A549 (cell line): ENCODE measurements at regions not wholly inside any gene's neighbourhood (a gene's known extent, or its start where the extent isn't known, plus 50 kb on each side); places are given as distances from the start of the nearest gene placed in this dataset.

Experiments
- EP300 ChIP-seq, 2 experiments: fragments of >200 bp; sonication (Bioruptor Twin); formaldehyde crosslinking; IDR thresholded peaks; 2 replicates in 1 of 2; 3 replicates in 1 of 2; pipeline ENCODE4 v1.6.1; 2016 to 2017
- ESRRA ChIP-seq: fragments of 150-350 bp; IDR thresholded peaks from 2 replicates; pipeline ENCODE4 v1.6.1; 2014; ENCODE audit warnings: mild to moderate bottlenecking, low read length, borderline replicate concordance
- NR3C1 ChIP-seq: fragments of >200 bp; sonication (Bioruptor Twin); formaldehyde crosslinking; IDR thresholded peaks from 3 replicates; pipeline ENCODE4 v1.6.1; 2017
- PHF8 ChIP-seq: fragments of 200-600 bp; sonication (generic); IDR thresholded peaks from 2 replicates; pipeline ENCODE4 v1.6.1; 2016; ENCODE audit warnings: low read depth, mild to moderate bottlenecking, antibody characterized with exemption, moderate library complexity, borderline replicate concordance
- POLR2A ChIP-seq: IDR thresholded peaks from 2 replicates; pipeline ENCODE4 v1.6.1; 2012; ENCODE audit warnings: mild to moderate bottlenecking, low read length
- REST ChIP-seq: fragments of 200-600 bp; sonication (generic); IDR thresholded peaks from 2 replicates; pipeline ENCODE4 v1.6.1; 2016; ENCODE audit warnings: antibody characterized with exemption, mild to moderate bottlenecking, moderate library complexity
- USF2 ChIP-seq: fragments of 450-650 bp; IDR thresholded peaks from 2 replicates; pipeline ENCODE4 v1.6.1; 2014; ENCODE audit warnings: antibody characterized with exemption
- ZFP36 ChIP-seq: fragments of 450-650 bp; IDR thresholded peaks from 2 replicates; pipeline ENCODE4 v1.6.1; 2014; ENCODE audit warnings: borderline replicate concordance; ENCODE audit not compliant: partially characterized antibody
- TF ChIP-seq, protein P1 (sequence below): fragments of >200 bp; sonication (Bioruptor Twin); formaldehyde crosslinking; IDR thresholded peaks from 3 replicates; pipeline ENCODE4 v1.5.1; 2016

DNA sequence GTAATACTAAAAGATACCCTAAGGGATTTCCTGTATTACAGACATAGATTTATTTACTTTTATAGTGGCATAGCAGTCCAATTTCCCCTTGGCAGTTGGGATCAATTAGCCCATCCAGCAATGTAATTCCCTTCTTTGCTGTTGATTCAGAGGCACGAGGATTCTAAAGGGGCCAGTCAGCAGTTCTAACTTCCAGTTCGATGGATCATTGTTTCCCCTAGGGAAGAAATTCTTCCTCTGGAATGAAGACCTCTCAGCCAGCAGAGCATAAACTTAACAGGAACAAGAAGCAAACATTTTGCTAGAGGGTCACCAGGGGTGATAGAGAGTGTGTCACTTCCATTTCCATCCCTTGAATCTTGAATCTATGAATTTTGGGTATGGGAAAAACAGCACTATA lies 395.7 kb upstream of the NOVA1 start:
- TF ChIP-seq, protein P1, sequence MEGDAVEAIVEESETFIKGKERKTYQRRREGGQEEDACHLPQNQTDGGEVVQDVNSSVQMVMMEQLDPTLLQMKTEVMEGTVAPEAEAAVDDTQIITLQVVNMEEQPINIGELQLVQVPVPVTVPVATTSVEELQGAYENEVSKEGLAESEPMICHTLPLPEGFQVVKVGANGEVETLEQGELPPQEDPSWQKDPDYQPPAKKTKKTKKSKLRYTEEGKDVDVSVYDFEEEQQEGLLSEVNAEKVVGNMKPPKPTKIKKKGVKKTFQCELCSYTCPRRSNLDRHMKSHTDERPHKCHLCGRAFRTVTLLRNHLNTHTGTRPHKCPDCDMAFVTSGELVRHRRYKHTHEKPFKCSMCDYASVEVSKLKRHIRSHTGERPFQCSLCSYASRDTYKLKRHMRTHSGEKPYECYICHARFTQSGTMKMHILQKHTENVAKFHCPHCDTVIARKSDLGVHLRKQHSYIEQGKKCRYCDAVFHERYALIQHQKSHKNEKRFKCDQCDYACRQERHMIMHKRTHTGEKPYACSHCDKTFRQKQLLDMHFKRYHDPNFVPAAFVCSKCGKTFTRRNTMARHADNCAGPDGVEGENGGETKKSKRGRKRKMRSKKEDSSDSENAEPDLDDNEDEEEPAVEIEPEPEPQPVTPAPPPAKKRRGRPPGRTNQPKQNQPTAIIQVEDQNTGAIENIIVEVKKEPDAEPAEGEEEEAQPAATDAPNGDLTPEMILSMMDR, result no peak
- TF ChIP-seq USF2 (no peak), ESRRA (no peak), NR3C1 (no peak), POLR2A (no peak), PHF8 (no peak), REST (no peak), ZFP36 (no peak), EP300 (IDR thresholded peaks at IDR 0.05) (no peak)
